ENCODE measurements at regions not wholly inside any gene's neighbourhood (a gene's known extent, or its start where the extent isn't known, plus 50 kb on each side); places are given as distances from the start of the nearest gene placed in this dataset.

- Mint-ChIP-seq H3K4me1 (peaks cover 29% of the 10 kb centered on the region), H3K27ac (peak overlapping the region; percentile 97), H3K36me3 (no peaks in the 10 kb centered on the region), H3K27me3 (ENCODE audit: low read depth) (no peaks in the 10 kb centered on the region), H3K9me3 (no peaks in the 10 kb centered on the region), H3K4me3 (no peak overlapping the region)
- TF ChIP-seq, protein P1, sequence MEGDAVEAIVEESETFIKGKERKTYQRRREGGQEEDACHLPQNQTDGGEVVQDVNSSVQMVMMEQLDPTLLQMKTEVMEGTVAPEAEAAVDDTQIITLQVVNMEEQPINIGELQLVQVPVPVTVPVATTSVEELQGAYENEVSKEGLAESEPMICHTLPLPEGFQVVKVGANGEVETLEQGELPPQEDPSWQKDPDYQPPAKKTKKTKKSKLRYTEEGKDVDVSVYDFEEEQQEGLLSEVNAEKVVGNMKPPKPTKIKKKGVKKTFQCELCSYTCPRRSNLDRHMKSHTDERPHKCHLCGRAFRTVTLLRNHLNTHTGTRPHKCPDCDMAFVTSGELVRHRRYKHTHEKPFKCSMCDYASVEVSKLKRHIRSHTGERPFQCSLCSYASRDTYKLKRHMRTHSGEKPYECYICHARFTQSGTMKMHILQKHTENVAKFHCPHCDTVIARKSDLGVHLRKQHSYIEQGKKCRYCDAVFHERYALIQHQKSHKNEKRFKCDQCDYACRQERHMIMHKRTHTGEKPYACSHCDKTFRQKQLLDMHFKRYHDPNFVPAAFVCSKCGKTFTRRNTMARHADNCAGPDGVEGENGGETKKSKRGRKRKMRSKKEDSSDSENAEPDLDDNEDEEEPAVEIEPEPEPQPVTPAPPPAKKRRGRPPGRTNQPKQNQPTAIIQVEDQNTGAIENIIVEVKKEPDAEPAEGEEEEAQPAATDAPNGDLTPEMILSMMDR (IDR thresholded peaks at IDR 0.05; ENCODE audit: unreplicated experiment) = no peak
- peak; percentile 36 to 65 for DNase-seq (ENCODE audit: low spot score in 2 of 2, unreplicated experiment in 2 of 2)
Measured at GRCh38 chr21:38913120-38913892, 107.6 kb downstream of the ETS2 start.

- H3K9me3 Mint-ChIP-seq = no peaks in the 10 kb centered on the region
- H3K4me1 Mint-ChIP-seq = peaks cover 34% of the 10 kb centered on the region
- TF ChIP-seq, protein P1 (IDR thresholded peaks at IDR 0.05; ENCODE audit: unreplicated experiment) = no peak
- H3K4me3 Mint-ChIP-seq = no peak overlapping the region
- no peak for DNase-seq (ENCODE audit: low spot score in 2 of 2, unreplicated experiment in 2 of 2)
- no peaks in the 10 kb centered on the region for H3K27me3 Mint-ChIP-seq (ENCODE audit: low read depth)
- no peaks in the 10 kb centered on the region for H3K36me3 Mint-ChIP-seq
- peak overlapping the region; percentile 97 for H3K27ac Mint-ChIP-seq
Measured at GRCh38 chr21:38912789-38913119, 107.0 kb downstream of the ETS2 start.

DNA sequence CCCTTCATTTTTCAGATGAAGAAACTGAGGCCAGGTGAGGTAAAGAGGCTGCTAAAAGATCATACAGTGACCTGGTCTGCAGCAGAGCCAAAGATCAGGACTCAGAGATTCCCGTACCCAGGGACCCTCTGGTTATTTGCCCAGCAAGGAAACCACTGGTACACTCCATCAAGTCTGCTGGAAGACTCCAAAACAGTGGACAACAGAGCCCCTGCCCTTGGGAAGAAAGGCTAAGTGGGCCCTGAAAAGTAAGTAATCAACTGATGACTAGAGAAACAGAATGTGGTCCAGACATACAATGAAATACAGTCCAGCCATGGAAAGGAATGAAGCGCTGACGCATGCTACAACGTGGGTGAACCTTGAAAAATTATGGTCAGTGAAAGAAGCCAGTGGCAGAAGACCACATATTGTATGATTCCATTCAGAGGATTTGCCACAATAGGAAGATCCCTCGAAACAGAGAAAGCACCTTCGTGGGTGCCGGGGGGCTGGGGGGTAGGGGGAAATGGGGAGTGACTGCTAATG lies 106.4 kb downstream of the ETS2 start:
- Mint-ChIP-seq H3K27me3 (ENCODE audit: low read depth) (no peaks in the 10 kb centered on the region), H3K9me3 (no peaks in the 10 kb centered on the region), H3K4me1 (peaks cover 37% of the 10 kb centered on the region), H3K27ac (peak overlapping the region; percentile 14), H3K4me3 (no peak overlapping the region), H3K36me3 (no peaks in the 10 kb centered on the region)
- TF ChIP-seq, protein P1 (IDR thresholded peaks at IDR 0.05; ENCODE audit: unreplicated experiment) = no peak
- DNase-seq (ENCODE audit: low spot score in 2 of 2, unreplicated experiment in 2 of 2) = no peak

GRCh38 chr21:38911484-38912101 lies 105.9 kb downstream of the ETS2 start:
- H3K27ac Mint-ChIP-seq = no peak overlapping the region
- no peaks in the 10 kb centered on the region for H3K9me3 Mint-ChIP-seq
- H3K4me3 Mint-ChIP-seq = no peak overlapping the region
- peaks cover 39% of the 10 kb centered on the region for H3K4me1 Mint-ChIP-seq
- TF ChIP-seq, protein P1 (IDR thresholded peaks at IDR 0.05; ENCODE audit: unreplicated experiment) = no peak
- no peak for DNase-seq (ENCODE audit: low spot score in 2 of 2, unreplicated experiment in 2 of 2)
- H3K27me3 Mint-ChIP-seq (ENCODE audit: low read depth) = no peaks in the 10 kb centered on the region
- H3K36me3 Mint-ChIP-seq = no peaks in the 10 kb centered on the region

DNA sequence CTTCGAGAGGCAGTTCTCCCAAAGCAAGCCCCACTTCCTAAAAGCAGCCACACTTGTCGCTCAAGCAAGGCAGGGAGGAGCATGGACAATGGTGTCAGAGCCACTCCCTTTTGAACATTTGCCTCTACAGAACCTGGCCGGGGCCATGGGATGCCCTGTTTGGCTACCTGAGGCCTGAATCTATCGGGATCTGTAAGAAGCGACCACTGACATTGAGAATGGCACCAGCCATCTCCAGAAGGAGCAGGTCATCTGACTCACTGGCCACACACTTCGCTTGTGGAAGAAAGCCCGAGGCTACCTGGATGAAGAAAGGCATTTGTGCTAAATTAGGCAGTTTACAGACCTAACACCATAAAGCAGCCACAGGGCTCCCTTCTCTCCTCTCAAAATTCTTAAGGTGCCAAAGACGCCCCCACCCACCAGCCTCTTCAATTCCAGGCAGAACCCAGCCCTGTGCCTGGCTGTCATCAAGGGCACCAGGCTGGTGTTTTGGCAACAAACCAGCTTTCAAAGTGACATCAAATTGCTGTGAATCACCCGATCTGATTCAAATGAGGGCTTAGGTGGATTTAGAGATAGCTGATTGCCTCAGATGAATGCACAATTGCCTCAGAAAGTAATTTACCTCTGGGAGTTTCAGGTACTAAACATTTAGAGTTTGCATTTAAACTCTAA lies 104.8 kb downstream of the ETS2 start:
- H3K4me3 Mint-ChIP-seq = no peak overlapping the region
- no peaks in the 10 kb centered on the region for H3K36me3 Mint-ChIP-seq
- H3K27me3 Mint-ChIP-seq (ENCODE audit: low read depth) = no peaks in the 10 kb centered on the region
- TF ChIP-seq, protein P1 (IDR thresholded peaks at IDR 0.05; ENCODE audit: unreplicated experiment) = no peak
- DNase-seq (ENCODE audit: low spot score in 2 of 2, unreplicated experiment in 2 of 2) = no peak
- H3K27ac Mint-ChIP-seq = peak overlapping the region; percentile 36
- H3K4me1 Mint-ChIP-seq = peaks cover 37% of the 10 kb centered on the region
- H3K9me3 Mint-ChIP-seq = no peaks in the 10 kb centered on the region

All from mesothelial cell of epicardium (in vitro differentiated cells).